HG02973 (cell line): ENCODE measurements at regions not wholly inside any gene's neighbourhood (a gene's known extent, or its start where the extent isn't known, plus 50 kb on each side); places are given as distances from the start of the nearest gene placed in this dataset.

Experiments
- ATAC-seq: cut with Tn5 transposase; IDR thresholded peaks from one replicate; pipeline ENCODE4 v1.9.1; 2021; ENCODE audit warnings: moderate library complexity; ENCODE audit not compliant: unreplicated experiment

DNA sequence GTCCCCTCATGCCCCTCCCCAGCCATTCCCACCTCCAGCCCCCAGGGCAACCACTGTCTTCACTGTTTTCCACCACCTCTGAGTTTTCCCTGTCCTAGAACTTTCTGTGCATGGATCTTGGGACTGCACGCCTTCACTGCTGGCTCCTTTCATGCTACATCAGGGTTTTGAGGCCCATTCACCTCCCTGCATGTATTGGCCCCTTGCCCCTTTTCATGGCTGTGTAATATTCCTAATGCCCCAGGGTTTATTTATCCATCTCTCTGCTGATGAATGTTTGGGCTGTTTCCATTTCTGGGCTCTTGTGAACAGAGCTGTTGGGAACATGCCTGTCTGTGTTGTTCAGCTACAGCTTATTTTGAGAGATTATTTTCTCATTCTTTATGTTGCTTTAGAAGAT, 205.0 kb downstream of the RBFOX3 start:
- ATAC-seq: no peak

GRCh38 chr17:79404136-79404911, 206.5 kb downstream of the RBFOX3 start:
- ATAC-seq: no peak

GRCh38 chr17:79401704-79402674, 208.9 kb downstream of the RBFOX3 start:
- ATAC-seq: no peak

DNA sequence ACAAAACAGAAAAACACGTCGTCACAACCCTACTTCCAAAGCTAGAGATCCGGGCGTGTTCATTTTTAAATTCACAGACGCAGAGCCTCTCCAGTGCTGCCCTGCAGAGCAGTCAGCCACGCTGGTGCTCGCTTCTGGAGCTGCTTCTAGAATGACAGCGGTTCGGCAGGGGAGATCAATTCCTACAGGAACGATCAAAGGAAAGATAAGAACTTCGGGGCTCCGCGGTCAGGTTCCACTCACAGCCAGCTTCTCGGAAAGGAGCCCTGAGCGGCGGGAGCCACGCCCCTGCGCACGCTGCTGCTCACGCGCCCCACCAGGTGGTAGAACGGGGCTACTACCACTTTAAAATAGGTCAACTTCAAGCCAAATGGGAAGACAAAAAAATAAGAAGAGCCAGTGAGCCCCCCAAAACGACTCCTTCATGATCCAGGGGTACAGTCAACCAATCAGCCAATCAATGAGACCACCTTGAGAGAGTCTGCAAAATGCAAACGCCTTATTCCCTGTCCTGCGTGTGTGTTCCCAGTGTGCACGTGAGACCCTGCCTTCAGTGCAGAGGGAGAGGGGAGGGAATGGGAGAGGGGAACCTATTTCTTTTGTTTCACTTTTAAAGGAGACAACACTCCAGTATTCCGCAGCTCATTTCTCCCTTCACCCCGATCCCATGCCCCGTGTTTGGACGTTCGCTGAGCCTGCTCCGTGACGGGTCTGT, 209.7 kb downstream of the RBFOX3 start:
- no peak for ATAC-seq

GRCh38 chr17:79399610-79400144, 211.2 kb downstream of the RBFOX3 start:
- no peak for ATAC-seq

GRCh38 chr17:79398441-79398840, 212.4 kb downstream of the RBFOX3 start:
- no peak for ATAC-seq

DNA sequence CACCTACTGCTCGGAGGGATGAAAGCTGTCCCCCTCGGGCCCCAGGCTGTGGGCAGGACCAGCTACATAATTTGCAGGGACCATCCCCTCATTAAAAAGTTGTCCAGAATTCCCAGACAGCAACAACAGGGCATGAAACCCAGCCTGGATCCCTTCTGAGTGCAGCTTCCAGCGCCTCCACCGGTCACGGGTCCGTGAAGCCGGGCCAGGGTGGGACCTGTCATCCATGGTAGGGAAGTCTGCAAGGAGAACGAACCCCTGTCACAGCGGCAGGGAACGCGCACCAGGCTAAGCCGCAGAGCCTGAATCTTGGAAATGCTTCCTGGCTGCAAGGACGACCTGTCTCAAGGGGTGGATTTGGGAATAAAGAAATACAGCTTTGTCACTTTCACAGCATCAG, 214.2 kb downstream of the RBFOX3 start:
- ATAC-seq: no peak

DNA sequence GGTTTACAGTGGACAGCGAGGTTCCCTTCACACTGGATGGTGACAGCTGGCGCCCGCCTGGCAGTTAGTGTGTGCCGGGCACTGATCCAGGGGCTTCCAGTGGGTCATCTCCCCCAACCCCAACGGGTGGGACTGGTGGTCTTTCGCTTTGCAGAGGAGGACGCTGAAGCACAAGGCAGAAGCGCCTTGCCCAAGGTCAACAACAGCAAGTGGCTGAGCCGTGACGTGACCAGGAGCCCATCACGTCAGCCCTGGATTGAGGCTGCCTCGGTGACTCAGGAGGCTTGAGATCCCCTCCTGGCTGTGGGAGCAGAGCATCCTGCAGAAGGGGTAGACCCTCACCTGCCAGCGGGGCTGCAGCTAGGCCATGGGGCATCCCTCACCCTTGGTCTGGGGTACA, 215.3 kb downstream of the RBFOX3 start:
- no peak for ATAC-seq

DNA sequence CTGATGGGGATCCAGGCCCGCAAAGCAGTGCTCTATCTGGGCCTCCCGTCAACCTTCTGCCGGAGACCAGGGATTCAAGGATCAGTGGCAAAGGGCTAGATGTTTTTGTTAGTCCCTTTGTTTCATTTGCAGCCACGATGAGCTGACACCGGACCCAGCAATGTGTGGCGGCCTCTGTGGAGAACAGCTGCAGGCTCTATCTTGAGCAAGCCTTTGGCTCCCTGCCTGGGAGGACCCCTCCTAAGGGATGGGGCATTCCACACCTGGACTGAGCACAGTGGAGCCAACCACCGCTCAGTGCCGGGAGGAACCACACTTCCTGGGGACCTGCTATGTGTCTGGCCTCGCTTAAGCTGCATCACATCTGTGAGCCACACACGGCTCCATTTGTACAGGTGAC, 215.8 kb downstream of the RBFOX3 start:
- ATAC-seq: no peak

GRCh38 chr17:79393358-79394052, 217.3 kb downstream of the RBFOX3 start:
- no peak for ATAC-seq

GRCh38 chr17:79392598-79392997, 218.3 kb downstream of the RBFOX3 start:
- ATAC-seq: no peak

GRCh38 chr17:79391376-79392233, 219.2 kb downstream of the RBFOX3 start:
- ATAC-seq: no peak

GRCh38 chr17:79389896-79390295, 221.0 kb downstream of the RBFOX3 start:
- no peak for ATAC-seq

GRCh38 chr17:79388556-79389295, 222.1 kb downstream of the RBFOX3 start:
- ATAC-seq: no peak

DNA sequence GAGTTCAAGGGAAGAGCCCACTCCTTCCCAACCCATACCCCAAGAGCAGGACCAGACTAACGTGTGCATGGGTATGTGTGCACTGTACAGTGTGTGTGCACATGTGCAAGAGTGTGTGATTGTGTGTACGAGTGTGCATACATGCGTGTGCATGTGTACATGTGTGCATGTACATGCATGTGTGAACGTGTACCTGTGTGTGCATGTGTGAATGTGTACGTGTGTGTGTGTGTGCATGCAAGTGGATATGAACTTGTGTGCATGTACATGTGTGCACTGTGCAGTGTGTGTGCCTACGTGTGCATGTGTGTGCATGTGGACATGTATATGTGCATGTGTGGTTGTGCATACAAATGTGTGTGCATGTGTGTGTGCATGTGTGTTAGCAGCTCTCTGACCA, 223.1 kb downstream of the RBFOX3 start:
- no peak for ATAC-seq

- ATAC-seq: no peak
These were observed 224.8 kb downstream of the RBFOX3 start for GRCh38 chr17:79385962-79386563.

- no peak for ATAC-seq
These were observed 228.5 kb downstream of the RBFOX3 start for GRCh38 chr17:79382313-79382712.

DNA sequence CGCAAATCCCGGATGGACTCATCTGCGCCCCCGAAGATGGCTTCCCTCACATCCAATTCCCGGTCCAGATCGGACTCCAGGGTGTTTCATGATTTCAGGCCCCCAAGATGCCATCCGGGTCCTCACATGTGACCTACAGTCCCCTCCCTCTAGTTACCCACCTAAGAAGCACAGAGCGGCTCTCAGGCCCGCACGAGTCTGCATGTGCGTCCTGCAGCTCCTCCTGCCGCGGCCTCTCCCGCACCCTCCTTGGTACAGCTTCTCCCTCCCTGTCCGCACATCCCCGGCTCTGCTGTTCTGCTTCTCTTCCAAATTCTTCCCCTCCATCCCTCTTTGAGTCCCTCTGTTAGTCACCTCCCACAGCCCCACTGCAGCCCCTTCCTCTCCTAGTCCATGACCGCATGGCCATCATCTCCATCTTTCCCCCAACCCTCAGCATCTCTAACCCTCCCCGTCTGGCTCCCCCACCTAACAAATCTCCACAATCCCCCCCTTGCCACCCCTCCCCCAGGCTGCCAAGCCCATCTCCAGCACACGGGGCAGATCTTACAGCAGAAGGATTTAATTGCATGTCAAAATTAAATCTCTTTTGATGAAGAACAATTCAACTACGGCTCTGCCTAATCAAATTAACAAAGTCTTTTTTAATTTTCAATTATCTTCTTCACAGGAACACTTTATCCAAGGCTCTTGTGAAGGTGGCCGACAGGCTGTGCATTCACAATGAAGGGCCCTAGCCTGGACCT, 231.0 kb downstream of the RBFOX3 start:
- ATAC-seq: no peak
